Gastrocnemius medialis (tissue), 4 donors: ENCODE measurements at regions not wholly inside any gene's neighbourhood (a gene's known extent, or its start where the extent isn't known, plus 50 kb on each side); places are given as distances from the start of the nearest gene placed in this dataset.
"Not testable (repeated sequence)": the region's sequence is repeated elsewhere in the genome, so short reads cannot be mapped to it uniquely, and the experiment has no call there.

ENCODE experiments used
- CTCF ChIP-seq, 5 experiments: fragments of 450-650 bp in 3 of 5; fragments of 200-600 bp in 2 of 5; sonication (generic) in 2 of 5; IDR thresholded peaks in 4 of 5; conservative IDR thresholded peaks in 1 of 5; 1 replicate in 4 of 5; 2 replicates in 1 of 5; pipeline ENCODE4 v1.5.1; 2016 to 2019; ENCODE audit warnings: antibody characterized with exemption in 5 of 5, mild to moderate bottlenecking in 3 of 5, moderate library complexity in 3 of 5
- POLR2A ChIP-seq, 2 donors: fragments of 450-650 bp; IDR thresholded peaks; one replicate each; pipeline ENCODE4 v1.6.1; 2017; ENCODE audit warnings: antibody characterized with exemption in 2 of 2, mild to moderate bottlenecking in 2 of 2, moderate library complexity in 2 of 2

GRCh38 chr20:30275073-30275472 is 982.4 kb upstream of the DEFB115 start:
- not testable (repeated sequence) for TF ChIP-seq CTCF (IDR thresholded peaks at IDR 0.05 in 4 of 5, conservative IDR thresholded peaks at IDR 0.05 in 1 of 5); POLR2A (IDR thresholded peaks at IDR 0.05)
